NCI-H460 (cell line): ENCODE measurements at regions not wholly inside any gene's neighbourhood (a gene's known extent, or its start where the extent isn't known, plus 50 kb on each side); places are given as distances from the start of the nearest gene placed in this dataset.
A peak's percentile ranks its signal among the peaks of the same experiment; 100 is the strongest.
"Not testable (repeated sequence)": the region's sequence is repeated elsewhere in the genome, so short reads cannot be mapped to it uniquely, and the experiment has no call there.

Experiments
- DNase-seq: peaks from one replicate; pipeline ENCODE4 v3.0.0-alpha.2; 2016; ENCODE audit warnings: low read depth; ENCODE audit errors: extremely low read depth

GRCh38 chr17:21550031-21550430 is 142.3 kb upstream of the KCNJ18 start:
- not testable (repeated sequence) for DNase-seq

GRCh38 chr17:21551081-21551881 is 141.0 kb upstream of the KCNJ18 start:
- DNase-seq: peak; percentile 65

GRCh38 chr17:21558921-21559320 is 133.4 kb upstream of the KCNJ18 start:
- not testable (repeated sequence) for DNase-seq

- no peak for DNase-seq
These were observed 128.1 kb upstream of the KCNJ18 start for GRCh38 chr17:21564262-21564661.

- DNase-seq: not testable (repeated sequence)
These were observed 127.6 kb upstream of the KCNJ18 start for GRCh38 chr17:21564757-21565156.

GRCh38 chr17:21570427-21570826 is 121.9 kb upstream of the KCNJ18 start:
- not testable (repeated sequence) for DNase-seq

- not testable (repeated sequence) for DNase-seq
These were observed 120.2 kb upstream of the KCNJ18 start for GRCh38 chr17:21572148-21572547.

GRCh38 chr17:21573271-21573960 is 118.9 kb upstream of the KCNJ18 start:
- DNase-seq: not testable (repeated sequence)

- no peak for DNase-seq
These were observed 118.2 kb upstream of the KCNJ18 start for GRCh38 chr17:21573961-21574610.

GRCh38 chr17:21574611-21575255 is 117.6 kb upstream of the KCNJ18 start:
- not testable (repeated sequence) for DNase-seq

GRCh38 chr17:21578783-21579182 is 113.5 kb upstream of the KCNJ18 start:
- not testable (repeated sequence) for DNase-seq

- DNase-seq: no peak
These were observed 99.5 kb upstream of the KCNJ18 start for GRCh38 chr17:21592774-21593173.

- DNase-seq: not testable (repeated sequence)
These were observed 98.7 kb upstream of the KCNJ18 start for GRCh38 chr17:21593452-21594105.

GRCh38 chr17:21595086-21595485 is 97.2 kb upstream of the KCNJ18 start:
- no peak for DNase-seq

- DNase-seq: no peak
These were observed 90.1 kb upstream of the KCNJ18 start for GRCh38 chr17:21602176-21602575.

- DNase-seq: not testable (repeated sequence)
These were observed 89.0 kb upstream of the KCNJ18 start for GRCh38 chr17:21603292-21603691.

- not testable (repeated sequence) for DNase-seq
These were observed 80.9 kb upstream of the KCNJ18 start for GRCh38 chr17:21611443-21611842.

GRCh38 chr17:21612123-21613070 is 79.9 kb upstream of the KCNJ18 start:
- not testable (repeated sequence) for DNase-seq

- no peak for DNase-seq
These were observed 79.3 kb upstream of the KCNJ18 start for GRCh38 chr17:21613071-21613429.
